ENCODE measurements at regions not wholly inside any gene's neighbourhood (a gene's known extent, or its start where the extent isn't known, plus 50 kb on each side); places are given as distances from the start of the nearest gene placed in this dataset.

GRCh38 chr18:60888071-60888624 lies 445.1 kb upstream of the CDH20 start:
- Mint-ChIP-seq H3K36me3 (ENCODE audit: low read depth) (no peaks in the 10 kb centered on the region), H3K4me3 (no peak overlapping the region), H3K27me3 (no peaks in the 10 kb centered on the region), H3K4me1 (ENCODE audit: low read depth) (no peaks in the 10 kb centered on the region), H3K27ac (no peak overlapping the region), H3K9me3 (peaks cover 5% of the 10 kb centered on the region)
- no peak for ATAC-seq
- ChIA-PET CTCF (no interaction called here), POLR2A (no interaction called here)
- intact Hi-C loops (cut with micrococcal nuclease) = no loop called here
- TF ChIP-seq CTCF (IDR thresholded peaks at IDR 0.05) = no peak
- DNase-seq = no peak

DNA sequence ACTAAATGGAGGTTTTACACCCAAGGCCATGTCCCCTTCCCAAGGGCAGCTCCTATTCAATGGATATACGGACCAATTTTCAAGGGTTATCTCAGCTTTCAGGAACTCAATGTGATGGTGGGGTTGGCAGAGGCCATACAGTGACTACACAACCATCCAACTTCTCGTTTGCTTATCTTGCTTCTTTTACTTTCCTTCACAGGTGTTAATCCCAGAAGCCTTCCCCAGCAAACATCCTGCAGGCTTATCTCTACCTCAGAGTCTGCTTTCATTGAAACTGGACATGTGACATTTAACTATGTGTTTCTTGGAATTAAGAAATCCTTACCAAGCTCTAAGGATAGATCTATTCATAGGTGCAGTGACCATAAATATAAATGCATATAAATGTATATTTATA lies 443.8 kb upstream of the CDH20 start:
- DNase-seq = no peak
- no peaks in the 10 kb centered on the region for H3K27me3 Mint-ChIP-seq
- intact Hi-C loops (cut with micrococcal nuclease) = no loop called here
- POLR2A ChIA-PET = no interaction called here
- no peak overlapping the region for H3K4me3 Mint-ChIP-seq
- no peaks in the 10 kb centered on the region for H3K36me3 Mint-ChIP-seq (ENCODE audit: low read depth)
- H3K4me1 Mint-ChIP-seq (ENCODE audit: low read depth) = no peaks in the 10 kb centered on the region
- no peak overlapping the region for H3K27ac Mint-ChIP-seq
- no peak for ATAC-seq
- CTCF ChIA-PET = no interaction called here
- H3K9me3 Mint-ChIP-seq = peaks cover 5% of the 10 kb centered on the region
- no peak for TF ChIP-seq CTCF (IDR thresholded peaks at IDR 0.05)

GRCh38 chr18:60891936-60892335 lies 441.3 kb upstream of the CDH20 start:
- no peak for DNase-seq
- Mint-ChIP-seq H3K36me3 (ENCODE audit: low read depth) (no peaks in the 10 kb centered on the region), H3K4me1 (ENCODE audit: low read depth) (no peaks in the 10 kb centered on the region), H3K27ac (no peak overlapping the region), H3K4me3 (no peak overlapping the region), H3K9me3 (peaks cover 5% of the 10 kb centered on the region), H3K27me3 (no peaks in the 10 kb centered on the region)
- CTCF ChIA-PET = no interaction called here
- no peak for ATAC-seq
- POLR2A ChIA-PET = no interaction called here
- intact Hi-C loops (cut with micrococcal nuclease) = no loop called here
- no peak for TF ChIP-seq CTCF (IDR thresholded peaks at IDR 0.05)

- ChIA-PET CTCF (no interaction called here), POLR2A (no interaction called here)
- ATAC-seq (no peak), DNase-seq (no peak)
- no peak for TF ChIP-seq CTCF (IDR thresholded peaks at IDR 0.05)
- peaks cover 5% of the 10 kb centered on the region for H3K9me3 Mint-ChIP-seq
- H3K27me3 Mint-ChIP-seq = no peaks in the 10 kb centered on the region
- H3K4me3 Mint-ChIP-seq = no peak overlapping the region
- no peak overlapping the region for H3K27ac Mint-ChIP-seq
- H3K4me1 Mint-ChIP-seq (ENCODE audit: low read depth) = no peaks in the 10 kb centered on the region
- H3K36me3 Mint-ChIP-seq (ENCODE audit: low read depth) = no peaks in the 10 kb centered on the region
- intact Hi-C loops (cut with micrococcal nuclease) = no loop called here
Measured at GRCh38 chr18:60892441-60892840, 440.8 kb upstream of the CDH20 start.

- CTCF ChIA-PET = no interaction called here
- Mint-ChIP-seq H3K27ac (no peak overlapping the region), H3K4me3 (no peak overlapping the region), H3K4me1 (ENCODE audit: low read depth) (no peaks in the 10 kb centered on the region), H3K27me3 (no peaks in the 10 kb centered on the region), H3K9me3 (peaks cover 5% of the 10 kb centered on the region), H3K36me3 (ENCODE audit: low read depth) (no peaks in the 10 kb centered on the region)
- no peak for TF ChIP-seq CTCF (IDR thresholded peaks at IDR 0.05)
- POLR2A ChIA-PET = no interaction called here
- intact Hi-C loops (cut with micrococcal nuclease) = no loop called here
- DNase-seq (no peak), ATAC-seq (no peak)
Measured at GRCh38 chr18:60892855-60893254, 440.4 kb upstream of the CDH20 start.

Data from activated CD8-positive, alpha-beta T cell treated with anti-CD3 and anti-CD28 coated beads for 36 hours (primary cell).